ENCODE measurements at regions not wholly inside any gene's neighbourhood (a gene's known extent, or its start where the extent isn't known, plus 50 kb on each side); places are given as distances from the start of the nearest gene placed in this dataset.

- TF ChIP-seq POLR2AphosphoS5 (IDR thresholded peaks at IDR 0.05) (no peak), CTCF (IDR thresholded peaks at IDR 0.05) (no peak), POLR2A (IDR thresholded peaks at IDR 0.05) (no peak)
Observed at GRCh38 chr14:98548071-98548686, 723.8 kb downstream of the BCL11B start.

All from suprapubic skin (tissue), 4 donors.